ENCODE measurements at regions not wholly inside any gene's neighbourhood (a gene's known extent, or its start where the extent isn't known, plus 50 kb on each side); places are given as distances from the start of the nearest gene placed in this dataset.

- no TSS peak for BruUV-seq (replicated peaks)
- POLR2A ChIA-PET = no interaction called here
- CTCF ChIA-PET = no interaction called here
- Histone ChIP-seq H3K36me3 (ENCODE audit: control insufficient read depth in 1 of 2, insufficient read depth in 2 of 2, low read length in 2 of 2) (no peaks in the 10 kb centered on the region), H4K20me1 (ENCODE audit: insufficient read depth) (no peaks in the 10 kb centered on the region), H3K79me2 (ENCODE audit: insufficient read depth, low read length) (no peaks in the 10 kb centered on the region), H3K27me3 (ENCODE audit: insufficient read depth, low read length) (no peaks in the 10 kb centered on the region), H3K9ac (ENCODE audit: low read length) (no peak overlapping the region), H2AFZ (ENCODE audit: low read depth, low read length, poor library complexity, severe bottlenecking) (no peak overlapping the region), H3K27ac (ENCODE audit: low read depth, low read length) (no peak overlapping the region), H3K4me2 (ENCODE audit: low read length) (no peak overlapping the region), H3K4me3 (replicated peaks in 1 of 2; ENCODE audit: low read depth in 1 of 2, low read length in 2 of 2) (no peak overlapping the region), H3K9me3 (ENCODE audit: control insufficient read depth in 1 of 2, insufficient read depth in 1 of 2, low read depth in 1 of 2, low read length in 2 of 2) (no peaks in the 10 kb centered on the region), H3K9me2 (ENCODE audit: insufficient read depth) (no peaks in the 10 kb centered on the region), H3K4me1 (ENCODE audit: control insufficient read depth in 1 of 2, insufficient read depth in 2 of 2, low read length in 2 of 2) (no peaks in the 10 kb centered on the region)
- RAD21 ChIA-PET (ENCODE audit: low non-redundant PET in 1 of 2, low total read pairs in 2 of 2, uncharacterized antibody in 2 of 2, unreplicated experiment in 2 of 2) = no interaction called here
- DNase-seq (ENCODE audit: low read depth, low spot score) (no peak), ATAC-seq (no peak)
- intact Hi-C loops (cut with micrococcal nuclease) = no loop called here
- no peak for TF ChIP-seq SP1 (IDR thresholded peaks at IDR 0.05; ENCODE audit: low read depth)
- TF ChIP-seq ATF3 (IDR thresholded peaks at IDR 0.05) = no peak
- TF ChIP-seq SRF (IDR thresholded peaks at IDR 0.05; ENCODE audit: low read depth) = no peak
- TF ChIP-seq EGR1 (IDR thresholded peaks at IDR 0.05; ENCODE audit: low read depth) = no peak
- no peak for TF ChIP-seq RAD21 (IDR thresholded peaks at IDR 0.05; ENCODE audit: low read depth)
- TF ChIP-seq SIN3A (IDR thresholded peaks at IDR 0.05; ENCODE audit: low read depth) = no peak
- no peak for TF ChIP-seq TCF7L2 (IDR thresholded peaks at IDR 0.05; ENCODE audit: borderline replicate concordance, extremely low read depth, insufficient read depth, insufficient read length)
- TF ChIP-seq FOSL1 (IDR thresholded peaks at IDR 0.05; ENCODE audit: low read depth) = no peak
- TF ChIP-seq ELF1 (IDR thresholded peaks at IDR 0.05; ENCODE audit: borderline replicate concordance, low read depth) = no peak
- TF ChIP-seq EZH2 (IDR thresholded peaks at IDR 0.05) = no peak
- no peak for TF ChIP-seq ZBTB33 (IDR thresholded peaks at IDR 0.05; ENCODE audit: extremely low read depth, insufficient replicate concordance, low read length)
- no peak for TF ChIP-seq CEBPB (IDR thresholded peaks at IDR 0.05; ENCODE audit: low read depth)
- no peak for TF ChIP-seq CBX3 (IDR thresholded peaks at IDR 0.05; ENCODE audit: low read depth)
- TF ChIP-seq YY1 (IDR thresholded peaks at IDR 0.05; ENCODE audit: extremely low read depth, insufficient replicate concordance, low read depth, low read length) = no peak
- no peak for TF ChIP-seq EZH2phosphoT487 (IDR thresholded peaks at IDR 0.05; ENCODE audit: borderline replicate concordance)
Observed at GRCh38 chrX:130561930-130562329, 160.1 kb downstream of the RBMX2 start.
